NB4 (cell line): ENCODE measurements at regions not wholly inside any gene's neighbourhood (a gene's known extent, or its start where the extent isn't known, plus 50 kb on each side); places are given as distances from the start of the nearest gene placed in this dataset.

Experiments
- DNase-seq: peaks from one replicate; pipeline ENCODE4 v3.0.0; 2010; ENCODE audit warnings: low read depth
- H3K4me3 ChIP-seq: one replicate; pipeline ENCODE4 v1.5.1; 2011; ENCODE audit warnings: mild to moderate bottlenecking, low read depth, low read length, moderate library complexity
- CTCF ChIP-seq: IDR thresholded peaks from one replicate; pipeline ENCODE4 v1.5.1; 2012; ENCODE audit warnings: low read depth, low read length
- MAX ChIP-seq: IDR thresholded peaks from 2 replicates; pipeline ENCODE4 v1.6.1; 2011; ENCODE audit warnings: low read depth, low read length
- MYC ChIP-seq: IDR thresholded peaks from 2 replicates; pipeline ENCODE4 v1.6.1; 2011; ENCODE audit warnings: low read depth, low read length
- POLR2A ChIP-seq: IDR thresholded peaks from 2 replicates; pipeline ENCODE4 v1.6.1; 2011; ENCODE audit warnings: mild to moderate bottlenecking; ENCODE audit not compliant: insufficient read length; ENCODE audit errors: extremely low read depth

- no peak for DNase-seq
- no peak overlapping the region for H3K4me3 ChIP-seq
- TF ChIP-seq MYC (no peak), POLR2A (no peak), CTCF (no peak), MAX (no peak)
Measured at GRCh38 chr1:219461981-219462400, 150.9 kb downstream of the ZC3H11B start.

- TF ChIP-seq MYC (no peak), MAX (no peak), CTCF (no peak), POLR2A (no peak)
- peak; percentile 64 for DNase-seq
- H3K4me3 ChIP-seq = no peak overlapping the region
Measured at GRCh38 chr1:219460896-219461815, 151.7 kb downstream of the ZC3H11B start.

GRCh38 chr1:219460081-219460895 is 152.6 kb downstream of the ZC3H11B start:
- DNase-seq = no peak
- no peak overlapping the region for H3K4me3 ChIP-seq
- no peak for TF ChIP-seq MAX
- TF ChIP-seq POLR2A = no peak
- no peak for TF ChIP-seq CTCF
- TF ChIP-seq MYC = no peak

- no peak for TF ChIP-seq MAX
- no peak for TF ChIP-seq MYC
- no peak for TF ChIP-seq CTCF
- no peak for TF ChIP-seq POLR2A
- DNase-seq = no peak
- H3K4me3 ChIP-seq = no peak overlapping the region
Measured at GRCh38 chr1:219459351-219460080, 153.4 kb downstream of the ZC3H11B start.

GRCh38 chr1:219446288-219446687 is 166.6 kb downstream of the ZC3H11B start:
- no peak for DNase-seq
- TF ChIP-seq CTCF (no peak), MYC (no peak), MAX (no peak), POLR2A (no peak)
- H3K4me3 ChIP-seq = no peak overlapping the region
